Endothelial cell of umbilical vein (primary cell): ENCODE measurements at regions not wholly inside any gene's neighbourhood (a gene's known extent, or its start where the extent isn't known, plus 50 kb on each side); places are given as distances from the start of the nearest gene placed in this dataset.

Experiments
- BruUV-seq: library from RNA; stranded (reverse); fragments of 400-500 nt; replicated peaks from 2 replicates; lab custom pipeline; 2021; lab: Mats Ljungman, UMichigan
- CTCF ChIA-PET: fragments of 300-600, 350-600 bp; sonication (Branson Sonifier 250); formaldehyde crosslinking; loops from one replicate; lab custom pipeline; 2021; ENCODE audit warnings: antibody characterized with exemption, inconsistent platforms; lab: Charles Lee
- POLR2A ChIA-PET: fragments of 300-600, 350-600 bp; sonication (Branson Sonifier 250); formaldehyde crosslinking; loops from one replicate; lab custom pipeline; 2021; ENCODE audit warnings: antibody characterized with exemption, inconsistent platforms; lab: Charles Lee
- DNase-seq: peaks from one replicate; pipeline ENCODE4 v3.0.0-alpha.2; 2011; ENCODE audit warnings: low read depth, low spot score
- FAIRE-seq: peaks from 2 replicates; lab custom pipeline; 2011; peaks lifted over from hg19 to GRCh38; lab: Jason Lieb, UNC
- H2AFZ ChIP-seq: 2 replicates; pipeline ENCODE4 v1.6.0; 2012; ENCODE audit warnings: low read depth, low read length, control low read depth, inconsistent platforms
- H3K27ac ChIP-seq: 2 replicates; pipeline ENCODE4 v1.5.1; 2011; ENCODE audit warnings: low read depth, mild to moderate bottlenecking, control low read depth, low read length, moderate library complexity; ENCODE audit not compliant: insufficient read depth
- H3K27me3 ChIP-seq, 2 experiments: 2 replicates each; pipeline versions ENCODE4 v1.6.0 to v1.6.1; 2011; ENCODE audit warnings: low read length in 2 of 2, mixed read lengths in 1 of 2; ENCODE audit not compliant: control insufficient read depth in 2 of 2, insufficient read depth in 2 of 2
- H3K36me3 ChIP-seq, 2 experiments: 2 replicates in 1 of 2; 3 replicates in 1 of 2; pipeline ENCODE4 v1.5.1; 2011; ENCODE audit warnings: low read length in 2 of 2, mild to moderate bottlenecking in 1 of 2, moderate library complexity in 1 of 2; ENCODE audit not compliant: control insufficient read depth in 2 of 2, insufficient read depth in 2 of 2; ENCODE audit errors: extremely low read depth in 1 of 2
- H3K4me1 ChIP-seq: 3 replicates; pipeline ENCODE4 v1.5.1; 2011; ENCODE audit warnings: mild to moderate bottlenecking, low read length; ENCODE audit not compliant: control insufficient read depth, insufficient read depth; ENCODE audit errors: extremely low read depth
- H3K4me2 ChIP-seq: 2 replicates; pipeline ENCODE4 v1.6.1; 2011; ENCODE audit warnings: low read length, control low read depth, mixed read lengths; ENCODE audit not compliant: insufficient read depth
- H3K4me3 ChIP-seq, 3 experiments: fragments of 200-600 bp in 1 of 3; sonication (generic), shearing (Covaris generic) in 1 of 3; replicated peaks in 1 of 3; 2 replicates each; pipeline ENCODE4 v1.5.1; 2011 to 2016; ENCODE audit warnings: control low read depth in 3 of 3, low read length in 3 of 3, mild to moderate bottlenecking in 2 of 3, inconsistent platforms in 1 of 3, low read depth in 1 of 3, moderate library complexity in 1 of 3; ENCODE audit not compliant: insufficient read depth in 1 of 3
- H3K79me2 ChIP-seq: 2 replicates; pipeline ENCODE4 v1.6.0; 2012; ENCODE audit warnings: low read length, inconsistent platforms; ENCODE audit not compliant: control insufficient read depth, insufficient read depth
- H3K9ac ChIP-seq: replicated peaks from 2 replicates; pipeline ENCODE3; 2011; ENCODE audit warnings: low read length, control low read depth; ENCODE audit not compliant: insufficient read depth; ENCODE audit errors: extremely low read depth
- H3K9me1 ChIP-seq: replicated peaks from 3 replicates; pipeline ENCODE4 v1.6.0; 2011; ENCODE audit warnings: mild to moderate bottlenecking, low read length; ENCODE audit not compliant: control insufficient read depth, insufficient read depth; ENCODE audit errors: extremely low read depth
- H3K9me3 ChIP-seq: replicated peaks from 2 replicates; pipeline ENCODE4 v1.5.1; 2012; ENCODE audit warnings: low read length, inconsistent platforms; ENCODE audit not compliant: control insufficient read depth, insufficient read depth
- H4K20me1 ChIP-seq: replicated peaks from 2 replicates; pipeline ENCODE3; 2011; ENCODE audit warnings: mild to moderate bottlenecking, low read length; ENCODE audit not compliant: control insufficient read depth, insufficient read depth; ENCODE audit errors: extremely low read depth
- EZH2 ChIP-seq: IDR thresholded peaks from 2 replicates; pipeline ENCODE4 v1.6.1; 2012; ENCODE audit warnings: borderline replicate concordance, low read depth, mild to moderate bottlenecking, moderate library complexity, low read length, inconsistent platforms; ENCODE audit not compliant: severe bottlenecking
- FOS ChIP-seq: IDR thresholded peaks from 2 replicates; pipeline ENCODE4 v1.6.1; 2011; ENCODE audit warnings: mild to moderate bottlenecking, low read length, moderate library complexity, borderline replicate concordance; ENCODE audit not compliant: insufficient read depth
- GATA2 ChIP-seq: IDR thresholded peaks from 2 replicates; pipeline ENCODE4 v1.7.0; 2011; ENCODE audit warnings: low read depth, mild to moderate bottlenecking, moderate library complexity, mixed read lengths, low read length; ENCODE audit not compliant: insufficient read length, insufficient read depth
- JUN ChIP-seq: IDR thresholded peaks from 2 replicates; pipeline ENCODE4 v1.6.1; 2011; ENCODE audit warnings: borderline replicate concordance, low read depth; ENCODE audit not compliant: insufficient read length, insufficient read depth
- MYC ChIP-seq: IDR thresholded peaks from one replicate; pipeline ENCODE4 v1.6.1; 2011; ENCODE audit warnings: mild to moderate bottlenecking, low read depth, low read length
- POLR2A ChIP-seq: IDR thresholded peaks from 2 replicates; pipeline ENCODE4 v1.6.1; 2012; ENCODE audit warnings: low read depth, mild to moderate bottlenecking, control low read depth, low read length
- POLR2AphosphoS5 ChIP-seq: IDR thresholded peaks from 2 replicates; pipeline ENCODE4 v1.6.1; 2012; ENCODE audit warnings: low read depth, mild to moderate bottlenecking, control low read depth, low read length, moderate library complexity; ENCODE audit not compliant: insufficient read depth
- dilution Hi-C: fragments of 300-500 bp; cut with MboI; formaldehyde crosslinking; loops from one replicate; pipeline ENCODE4 v1.15.0; 2019; ENCODE audit warnings: low sequenced_read_pairs; ENCODE audit not compliant: extremely low pct_ligation_motif_present
- intact Hi-C: fragments of 100-400 bp; cut with micrococcal nuclease; formaldehyde crosslinking; loops from one replicate; pipeline ENCODE4 v1.10.0; 2022
- TF ChIP-seq, protein P1 (sequence below): IDR thresholded peaks from 2 replicates; pipeline ENCODE4 v1.6.1; 2011; ENCODE audit not compliant: insufficient read depth, insufficient read length
- TF ChIP-seq, protein P2 (sequence below), 2 donors: IDR thresholded peaks; 1 replicate in 1 of 2; 2 replicates in 1 of 2; pipeline ENCODE4 v1.5.1; 2011; ENCODE audit warnings: low read length in 2 of 2, mild to moderate bottlenecking in 2 of 2, moderate library complexity in 2 of 2, control low read depth in 1 of 2, inconsistent platforms in 1 of 2, low read depth in 1 of 2; ENCODE audit not compliant: insufficient read depth in 1 of 2; ENCODE audit errors: extremely low read depth in 1 of 2

DNA sequence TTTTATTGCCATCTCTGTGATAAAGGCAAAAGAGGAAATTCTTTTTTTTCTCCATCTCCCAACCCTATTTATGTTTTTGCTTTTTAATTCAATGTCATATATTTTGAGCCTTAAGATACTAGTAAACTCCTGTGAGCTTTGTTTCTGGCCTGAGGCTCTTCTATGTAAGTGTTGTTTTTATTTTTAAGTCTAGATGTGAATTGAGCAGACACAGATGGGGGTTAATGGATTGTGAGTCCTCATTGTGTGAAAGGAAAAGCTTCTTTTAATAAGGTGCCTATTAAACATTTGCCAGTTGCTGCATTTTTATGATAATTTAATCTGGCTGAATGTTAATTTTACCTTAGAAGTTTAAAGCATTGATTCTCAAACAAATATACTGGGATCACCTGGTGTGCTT is 2337.9 kb upstream of the RAG2 start:
- peaks cover 2% of the 10 kb centered on the region for H3K9me3 ChIP-seq
- intact Hi-C loops = no loop called here
- H3K4me1 ChIP-seq = no peaks in the 10 kb centered on the region
- TF ChIP-seq, protein P1, sequence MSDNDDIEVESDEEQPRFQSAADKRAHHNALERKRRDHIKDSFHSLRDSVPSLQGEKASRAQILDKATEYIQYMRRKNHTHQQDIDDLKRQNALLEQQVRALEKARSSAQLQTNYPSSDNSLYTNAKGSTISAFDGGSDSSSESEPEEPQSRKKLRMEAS = no peak
- TF ChIP-seq POLR2AphosphoS5 (no peak), FOS (no peak), EZH2 (no peak), JUN (no peak), POLR2A (no peak), MYC (no peak), GATA2 (no peak)
- TF ChIP-seq, protein P2, sequence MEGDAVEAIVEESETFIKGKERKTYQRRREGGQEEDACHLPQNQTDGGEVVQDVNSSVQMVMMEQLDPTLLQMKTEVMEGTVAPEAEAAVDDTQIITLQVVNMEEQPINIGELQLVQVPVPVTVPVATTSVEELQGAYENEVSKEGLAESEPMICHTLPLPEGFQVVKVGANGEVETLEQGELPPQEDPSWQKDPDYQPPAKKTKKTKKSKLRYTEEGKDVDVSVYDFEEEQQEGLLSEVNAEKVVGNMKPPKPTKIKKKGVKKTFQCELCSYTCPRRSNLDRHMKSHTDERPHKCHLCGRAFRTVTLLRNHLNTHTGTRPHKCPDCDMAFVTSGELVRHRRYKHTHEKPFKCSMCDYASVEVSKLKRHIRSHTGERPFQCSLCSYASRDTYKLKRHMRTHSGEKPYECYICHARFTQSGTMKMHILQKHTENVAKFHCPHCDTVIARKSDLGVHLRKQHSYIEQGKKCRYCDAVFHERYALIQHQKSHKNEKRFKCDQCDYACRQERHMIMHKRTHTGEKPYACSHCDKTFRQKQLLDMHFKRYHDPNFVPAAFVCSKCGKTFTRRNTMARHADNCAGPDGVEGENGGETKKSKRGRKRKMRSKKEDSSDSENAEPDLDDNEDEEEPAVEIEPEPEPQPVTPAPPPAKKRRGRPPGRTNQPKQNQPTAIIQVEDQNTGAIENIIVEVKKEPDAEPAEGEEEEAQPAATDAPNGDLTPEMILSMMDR (IDR thresholded peaks at IDR 0.05; ENCODE audit: extremely low read depth in 1 of 2, insufficient read depth in 1 of 2, low read depth in 1 of 2, low read length in 2 of 2) = no peak
- H3K4me2 ChIP-seq = no peak overlapping the region
- H2AFZ ChIP-seq = no peak overlapping the region
- H3K27ac ChIP-seq = no peak overlapping the region
- no peak for FAIRE-seq
- dilution Hi-C loops = no loop called here
- no peak overlapping the region for H3K9ac ChIP-seq
- ChIA-PET POLR2A (no interaction called here), CTCF (no interaction called here)
- BruUV-seq = no TSS peak
- no peaks in the 10 kb centered on the region for H3K79me2 ChIP-seq
- no peak for DNase-seq
- H3K27me3 ChIP-seq = no peaks in the 10 kb centered on the region
- H3K4me3 ChIP-seq = no peak overlapping the region
- no peaks in the 10 kb centered on the region for H3K9me1 ChIP-seq
- no peaks in the 10 kb centered on the region for H3K36me3 ChIP-seq
- no peaks in the 10 kb centered on the region for H4K20me1 ChIP-seq
